ENCODE measurements at regions not wholly inside any gene's neighbourhood (a gene's known extent, or its start where the extent isn't known, plus 50 kb on each side); places are given as distances from the start of the nearest gene placed in this dataset.

DNA sequence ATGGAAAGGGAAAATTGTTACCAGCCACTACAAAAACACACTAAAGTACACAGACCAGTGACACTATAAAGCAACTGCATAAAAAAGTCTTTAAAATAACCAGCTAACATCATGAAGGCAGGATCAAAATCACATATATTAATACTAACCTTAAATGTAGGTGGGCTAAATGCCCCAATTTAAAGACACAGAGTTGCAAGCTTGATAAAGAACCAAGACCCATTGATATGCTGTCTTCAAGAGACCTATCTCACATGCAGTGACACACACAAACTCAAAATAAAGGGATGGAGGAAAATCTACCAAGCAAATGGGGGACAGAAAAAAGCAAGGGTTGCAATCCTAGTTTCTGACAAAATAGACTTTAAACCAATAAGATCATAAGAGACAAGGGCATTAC is 246.3 kb downstream of the SEC16B start:
- ChIA-PET POLR2A (no interaction called here), CTCF (no interaction called here)
- H3K4me3 ChIP-seq (ENCODE audit: low read depth, low read length), result no peak overlapping the region
- DNase-seq (ENCODE audit: low read depth, low spot score), result no peak
- TF ChIP-seq, protein P1, sequence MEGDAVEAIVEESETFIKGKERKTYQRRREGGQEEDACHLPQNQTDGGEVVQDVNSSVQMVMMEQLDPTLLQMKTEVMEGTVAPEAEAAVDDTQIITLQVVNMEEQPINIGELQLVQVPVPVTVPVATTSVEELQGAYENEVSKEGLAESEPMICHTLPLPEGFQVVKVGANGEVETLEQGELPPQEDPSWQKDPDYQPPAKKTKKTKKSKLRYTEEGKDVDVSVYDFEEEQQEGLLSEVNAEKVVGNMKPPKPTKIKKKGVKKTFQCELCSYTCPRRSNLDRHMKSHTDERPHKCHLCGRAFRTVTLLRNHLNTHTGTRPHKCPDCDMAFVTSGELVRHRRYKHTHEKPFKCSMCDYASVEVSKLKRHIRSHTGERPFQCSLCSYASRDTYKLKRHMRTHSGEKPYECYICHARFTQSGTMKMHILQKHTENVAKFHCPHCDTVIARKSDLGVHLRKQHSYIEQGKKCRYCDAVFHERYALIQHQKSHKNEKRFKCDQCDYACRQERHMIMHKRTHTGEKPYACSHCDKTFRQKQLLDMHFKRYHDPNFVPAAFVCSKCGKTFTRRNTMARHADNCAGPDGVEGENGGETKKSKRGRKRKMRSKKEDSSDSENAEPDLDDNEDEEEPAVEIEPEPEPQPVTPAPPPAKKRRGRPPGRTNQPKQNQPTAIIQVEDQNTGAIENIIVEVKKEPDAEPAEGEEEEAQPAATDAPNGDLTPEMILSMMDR (IDR thresholded peaks at IDR 0.05; ENCODE audit: insufficient read depth, low read length, missing control alignments), result no peak

DNA sequence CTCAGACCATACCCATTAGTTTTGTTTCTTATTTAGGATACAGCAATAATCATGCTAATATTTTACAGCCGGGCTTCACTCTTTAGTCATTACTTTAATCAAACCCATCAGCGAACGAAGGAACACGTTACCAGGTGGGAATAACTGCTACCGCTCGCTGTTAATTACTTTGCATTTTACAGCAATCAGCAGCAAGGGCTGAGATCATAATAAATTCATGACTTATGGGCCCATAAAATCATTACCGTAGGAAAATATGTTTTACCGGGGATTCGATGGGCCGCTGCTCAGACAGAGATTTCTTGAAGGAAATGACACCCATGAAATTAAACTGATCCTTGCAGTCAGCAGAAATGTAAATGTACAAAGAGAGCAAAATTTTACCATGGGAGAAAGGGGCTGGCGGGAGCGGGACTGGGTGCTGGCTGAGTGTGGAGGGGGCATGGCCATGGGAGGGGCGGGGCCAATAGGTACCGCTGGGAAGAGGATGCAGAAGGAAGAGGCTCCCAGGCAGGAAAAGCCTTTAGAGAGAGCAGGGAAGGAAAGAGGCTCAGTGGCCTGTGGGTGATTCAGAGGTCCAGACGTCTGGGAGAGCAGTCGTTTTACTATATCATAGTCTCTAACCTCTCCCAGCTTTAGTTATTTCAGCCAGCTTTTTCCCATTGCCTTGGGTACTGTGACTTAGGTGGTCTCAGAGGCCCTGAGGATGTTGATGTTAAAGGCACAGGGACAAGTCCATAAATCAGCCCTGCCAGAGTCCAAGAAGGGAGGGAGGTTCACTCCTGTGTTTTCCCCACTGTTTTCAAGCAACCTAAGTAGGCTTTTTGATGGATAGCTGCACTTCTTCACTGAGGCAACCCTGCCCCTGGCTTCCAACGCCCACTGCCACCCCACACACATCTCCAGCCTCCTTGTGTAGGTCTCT is 258.9 kb downstream of the SEC16B start:
- no peak for DNase-seq (ENCODE audit: low read depth, low spot score)
- POLR2A ChIA-PET, result no interaction called here

DNA sequence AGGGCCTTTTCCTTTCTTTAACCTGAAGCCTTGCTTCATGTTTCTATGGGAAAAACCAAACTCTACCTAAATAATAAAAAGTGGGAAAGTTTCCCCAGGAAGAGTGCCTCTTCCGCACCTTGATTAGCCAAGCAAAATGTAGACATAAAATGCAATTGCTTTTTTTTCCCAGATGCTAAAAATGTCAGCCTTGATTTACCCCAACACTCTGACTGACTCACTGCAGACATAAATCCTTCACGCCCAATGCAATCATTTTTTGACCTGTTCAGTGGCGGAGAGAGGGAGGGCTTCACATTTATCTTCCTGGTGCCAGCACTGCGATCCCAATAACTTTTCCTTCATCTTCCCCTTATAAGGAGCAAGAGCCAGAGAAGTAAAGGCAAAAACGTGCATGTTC is 261.5 kb downstream of the SEC16B start:
- DNase-seq (ENCODE audit: low read depth, low spot score), result no peak
- ChIA-PET CTCF (no interaction called here), POLR2A (no interaction called here)
- TF ChIP-seq, protein P1 (IDR thresholded peaks at IDR 0.05; ENCODE audit: insufficient read depth, low read length, missing control alignments), result no peak
- H3K4me3 ChIP-seq (ENCODE audit: low read depth, low read length), result no peak overlapping the region

More for the DNA sequence above, 258.9 kb downstream of the SEC16B start:
- CTCF ChIA-PET, result no interaction called here
- H3K4me3 ChIP-seq (ENCODE audit: low read depth, low read length), result no peak overlapping the region
- TF ChIP-seq, protein P1 (IDR thresholded peaks at IDR 0.05; ENCODE audit: insufficient read depth, low read length, missing control alignments), result no peak

DNA sequence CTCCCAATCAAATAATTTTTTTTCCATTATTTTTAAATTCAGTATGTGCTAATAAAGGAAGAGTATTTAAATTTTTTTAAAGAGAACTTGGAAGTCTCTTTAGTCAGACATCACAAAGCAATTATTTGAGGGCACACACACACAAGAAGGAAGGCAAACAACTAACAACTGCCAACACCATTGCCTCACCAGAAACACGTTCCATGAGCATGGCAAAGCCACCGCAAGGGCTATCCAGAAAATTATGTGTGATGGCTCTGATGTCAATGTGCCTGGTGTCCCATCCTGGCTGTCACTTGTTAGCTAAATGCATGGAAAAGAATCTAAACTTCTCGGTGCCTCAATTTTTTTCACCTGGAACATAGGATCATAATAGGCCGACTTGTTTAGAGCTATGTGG is 262.9 kb downstream of the SEC16B start:
- TF ChIP-seq, protein P1 (IDR thresholded peaks at IDR 0.05; ENCODE audit: insufficient read depth, low read length, missing control alignments), result no peak
- ChIA-PET CTCF (no interaction called here), POLR2A (no interaction called here)
- no peak for DNase-seq (ENCODE audit: low read depth, low spot score)
- H3K4me3 ChIP-seq (ENCODE audit: low read depth, low read length), result no peak overlapping the region

DNA sequence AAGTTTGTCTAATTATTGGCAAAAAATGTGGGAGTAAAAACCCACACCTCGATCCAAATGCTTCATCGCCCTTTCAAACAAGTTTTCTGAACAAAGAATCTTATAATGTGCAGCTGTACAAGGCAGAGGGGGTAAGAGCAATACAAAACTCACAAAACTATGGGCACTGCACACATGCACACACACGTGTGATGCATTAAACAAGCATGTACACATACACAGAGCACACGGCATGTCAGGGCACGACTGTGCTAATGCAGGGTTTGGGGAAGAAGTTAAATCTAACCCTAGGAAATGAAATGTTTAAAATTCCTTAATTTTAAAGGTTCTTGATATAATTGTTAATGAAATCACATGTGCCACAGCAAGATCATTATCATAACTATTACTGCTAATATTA is 264.0 kb downstream of the SEC16B start:
- POLR2A ChIA-PET, result no interaction called here
- TF ChIP-seq, protein P1 (IDR thresholded peaks at IDR 0.05; ENCODE audit: insufficient read depth, low read length, missing control alignments), result no peak

DNA sequence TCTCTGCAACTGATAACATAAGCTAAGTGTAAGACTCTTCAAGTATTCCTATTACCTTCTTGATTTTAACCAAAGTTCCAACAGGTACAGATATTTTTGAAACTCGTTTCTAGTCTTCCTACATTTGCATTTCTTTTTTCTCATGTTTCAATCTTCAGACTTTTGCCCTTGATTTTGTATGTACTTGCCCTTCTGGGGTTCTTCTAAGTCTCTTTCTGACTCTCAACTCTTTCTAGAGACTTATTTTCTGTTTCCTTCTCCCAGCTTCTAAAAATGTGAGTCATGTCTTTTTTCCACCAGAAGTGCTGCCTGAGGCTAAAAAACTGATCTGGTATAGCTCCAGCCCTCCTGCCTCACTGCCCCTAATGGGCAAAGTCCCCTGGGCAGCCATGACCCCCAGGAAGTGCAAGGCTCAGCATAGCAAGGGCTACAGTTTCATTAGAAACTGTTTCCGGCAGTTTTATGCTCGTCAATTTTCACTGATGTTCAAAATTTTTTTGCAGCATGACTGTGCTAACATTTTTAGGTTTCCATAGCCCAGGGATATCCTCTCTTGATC is 265.9 kb downstream of the SEC16B start:
- no peak overlapping the region for H3K4me3 ChIP-seq (ENCODE audit: low read depth, low read length)
- CTCF ChIA-PET, result no interaction called here
- TF ChIP-seq, protein P1 (IDR thresholded peaks at IDR 0.05; ENCODE audit: insufficient read depth, low read length, missing control alignments), result no peak
- DNase-seq (ENCODE audit: low read depth, low spot score), result no peak
- POLR2A ChIA-PET, result no interaction called here

More for the DNA sequence above, 264.0 kb downstream of the SEC16B start:
- H3K4me3 ChIP-seq (ENCODE audit: low read depth, low read length), result no peak overlapping the region
- CTCF ChIA-PET, result no interaction called here
- no peak for DNase-seq (ENCODE audit: low read depth, low spot score)
